Fibroblast of mammary gland (primary cell): ENCODE measurements at regions not wholly inside any gene's neighbourhood (a gene's known extent, or its start where the extent isn't known, plus 50 kb on each side); places are given as distances from the start of the nearest gene placed in this dataset.
"Not testable (repeated sequence)": the region's sequence is repeated elsewhere in the genome, so short reads cannot be mapped to it uniquely, and the experiment has no call there.

Experiments used
- DNase-seq: peaks from one replicate; pipeline ENCODE4 v3.0.0-alpha.2; 2010; ENCODE audit warnings: low read depth
- H3K4me3 ChIP-seq: 2 replicates; pipeline ENCODE4 v1.5.1; 2011; ENCODE audit warnings: low read depth, mild to moderate bottlenecking, low read length, moderate library complexity; ENCODE audit not compliant: control insufficient read depth
- TF ChIP-seq, protein P1 (sequence below): conservative IDR thresholded peaks from 2 replicates; pipeline ENCODE4 v1.5.1; 2011; ENCODE audit warnings: low read depth, low read length, inconsistent platforms; ENCODE audit not compliant: control insufficient read depth, insufficient read depth

DNA sequence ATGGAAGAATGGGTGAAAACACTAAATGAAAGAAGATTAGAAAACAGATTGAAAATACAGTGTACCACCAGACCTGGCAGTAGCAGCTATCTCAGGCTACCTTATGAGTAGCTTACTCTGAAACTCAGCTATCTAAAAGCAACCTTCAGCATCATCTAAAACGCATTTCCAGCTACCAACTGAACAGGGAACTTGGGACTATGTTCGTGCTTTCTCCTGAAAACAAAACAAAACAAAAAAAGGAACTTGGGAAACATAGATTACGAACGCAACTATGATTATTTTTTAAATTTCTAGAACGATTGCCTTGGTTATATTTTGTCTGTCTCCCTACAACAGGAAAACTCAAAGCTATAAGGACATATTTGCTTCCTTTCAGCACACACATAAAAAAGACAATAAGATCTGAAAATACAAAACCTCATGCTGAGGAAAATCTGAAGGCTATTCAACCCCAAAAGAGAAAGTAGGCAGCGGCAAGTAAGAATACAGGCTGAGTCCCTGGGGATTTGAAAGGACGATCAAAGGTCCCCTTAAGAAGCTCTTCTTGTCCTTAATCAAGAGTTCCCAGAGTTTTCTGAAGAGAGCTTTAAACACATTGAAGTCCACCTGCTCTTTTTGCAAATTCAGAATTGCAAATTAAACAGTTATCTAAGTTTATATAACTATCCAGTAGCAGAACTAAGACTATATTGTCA, 53.4 kb downstream of the OR2K2 start:
- DNase-seq: no peak
- TF ChIP-seq, protein P1, sequence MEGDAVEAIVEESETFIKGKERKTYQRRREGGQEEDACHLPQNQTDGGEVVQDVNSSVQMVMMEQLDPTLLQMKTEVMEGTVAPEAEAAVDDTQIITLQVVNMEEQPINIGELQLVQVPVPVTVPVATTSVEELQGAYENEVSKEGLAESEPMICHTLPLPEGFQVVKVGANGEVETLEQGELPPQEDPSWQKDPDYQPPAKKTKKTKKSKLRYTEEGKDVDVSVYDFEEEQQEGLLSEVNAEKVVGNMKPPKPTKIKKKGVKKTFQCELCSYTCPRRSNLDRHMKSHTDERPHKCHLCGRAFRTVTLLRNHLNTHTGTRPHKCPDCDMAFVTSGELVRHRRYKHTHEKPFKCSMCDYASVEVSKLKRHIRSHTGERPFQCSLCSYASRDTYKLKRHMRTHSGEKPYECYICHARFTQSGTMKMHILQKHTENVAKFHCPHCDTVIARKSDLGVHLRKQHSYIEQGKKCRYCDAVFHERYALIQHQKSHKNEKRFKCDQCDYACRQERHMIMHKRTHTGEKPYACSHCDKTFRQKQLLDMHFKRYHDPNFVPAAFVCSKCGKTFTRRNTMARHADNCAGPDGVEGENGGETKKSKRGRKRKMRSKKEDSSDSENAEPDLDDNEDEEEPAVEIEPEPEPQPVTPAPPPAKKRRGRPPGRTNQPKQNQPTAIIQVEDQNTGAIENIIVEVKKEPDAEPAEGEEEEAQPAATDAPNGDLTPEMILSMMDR: no peak
- no peak overlapping the region for H3K4me3 ChIP-seq

DNA sequence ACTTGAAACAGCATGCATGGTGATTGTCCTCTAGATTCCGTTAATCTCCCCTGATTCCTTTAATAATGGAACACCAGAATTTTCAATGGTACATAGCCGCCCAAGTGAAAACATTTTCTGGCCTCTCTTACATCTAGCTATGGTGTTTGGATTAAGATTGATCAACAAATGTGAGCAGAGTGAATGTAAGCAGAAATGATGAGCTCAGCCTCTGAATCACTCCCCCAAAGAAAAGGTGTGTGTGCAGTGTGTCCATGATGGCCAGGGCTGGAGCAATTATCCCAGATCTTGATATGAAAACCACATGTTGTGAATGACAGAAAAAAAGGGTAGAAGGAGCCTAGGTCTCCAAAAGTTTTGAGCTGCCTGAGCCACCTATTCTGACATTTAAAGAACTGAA, 55.3 kb downstream of the OR2K2 start:
- H3K4me3 ChIP-seq: no peak overlapping the region
- TF ChIP-seq, protein P1: no peak
- DNase-seq: peak; percentile 47

DNA sequence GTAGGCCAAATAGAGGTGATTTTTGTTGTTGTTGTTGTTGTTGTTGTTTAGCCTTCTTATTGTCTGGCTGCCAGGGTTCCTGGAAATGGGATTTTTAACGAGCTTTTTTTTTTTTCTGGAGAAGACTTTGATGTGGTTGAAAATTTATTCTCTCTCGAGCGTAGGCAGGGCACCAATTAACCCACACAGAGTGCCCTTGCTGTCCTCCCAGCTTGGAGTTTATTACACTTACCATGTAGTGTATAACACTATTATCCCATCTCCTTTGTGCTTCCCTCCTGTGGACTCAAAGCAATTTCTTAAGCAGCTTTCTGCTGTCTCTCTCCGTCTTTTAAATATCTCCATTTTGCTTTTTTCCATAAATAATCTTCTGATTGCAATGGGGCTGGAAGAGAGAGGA, 57.4 kb downstream of the OR2K2 start:
- no peak for DNase-seq
- no peak overlapping the region for H3K4me3 ChIP-seq
- TF ChIP-seq, protein P1: no peak

DNA sequence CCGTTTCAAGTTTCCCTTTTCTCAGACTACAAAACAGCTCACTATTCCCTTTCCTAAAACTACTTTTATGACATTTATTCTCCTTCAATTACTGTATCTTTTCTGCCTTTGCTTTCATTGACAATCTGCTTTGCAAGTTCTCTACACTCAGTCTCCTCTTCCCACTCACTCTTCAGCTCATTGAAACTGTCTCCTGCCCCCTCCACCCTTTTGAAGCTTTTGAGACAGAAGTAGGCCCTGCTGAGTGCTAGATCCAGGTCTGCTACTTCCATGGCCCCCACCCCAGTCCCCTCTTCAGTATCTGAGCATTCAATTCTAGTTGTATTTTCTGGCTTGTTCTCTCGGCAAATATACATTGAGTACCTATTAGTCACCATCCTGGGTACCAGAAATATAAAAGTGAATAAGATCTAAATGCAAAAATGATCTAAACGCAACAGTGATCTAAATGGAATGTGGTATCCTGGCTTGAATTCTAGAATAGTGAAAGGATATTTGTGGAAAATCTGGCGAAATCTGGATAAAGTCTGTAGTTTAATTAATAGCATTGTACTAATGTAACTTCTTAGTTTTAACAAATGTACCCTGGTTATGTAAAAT, 58.4 kb downstream of the OR2K2 start:
- TF ChIP-seq, protein P1: no peak
- no peak overlapping the region for H3K4me3 ChIP-seq
- DNase-seq: peak; percentile 68

DNA sequence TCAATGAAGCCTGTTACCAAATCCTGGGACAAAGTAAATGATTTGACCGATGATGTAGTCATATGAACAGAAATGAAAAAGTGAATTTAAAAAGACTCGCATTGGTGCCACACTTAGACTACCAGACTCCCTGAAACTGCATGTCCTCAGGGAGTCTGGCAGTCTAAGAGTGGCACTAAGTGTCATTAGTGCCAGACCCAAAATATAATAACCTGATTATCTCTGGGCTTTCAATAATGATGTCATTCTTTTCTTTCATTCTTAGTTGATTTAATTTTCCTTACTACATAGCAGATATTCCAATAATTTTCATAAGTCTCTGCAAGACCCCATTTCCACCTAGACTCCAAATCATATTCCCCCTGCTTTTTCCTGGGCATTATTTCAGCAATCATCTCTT, 59.0 kb downstream of the OR2K2 start:
- no peak overlapping the region for H3K4me3 ChIP-seq
- DNase-seq: no peak
- TF ChIP-seq, protein P1: no peak

DNA sequence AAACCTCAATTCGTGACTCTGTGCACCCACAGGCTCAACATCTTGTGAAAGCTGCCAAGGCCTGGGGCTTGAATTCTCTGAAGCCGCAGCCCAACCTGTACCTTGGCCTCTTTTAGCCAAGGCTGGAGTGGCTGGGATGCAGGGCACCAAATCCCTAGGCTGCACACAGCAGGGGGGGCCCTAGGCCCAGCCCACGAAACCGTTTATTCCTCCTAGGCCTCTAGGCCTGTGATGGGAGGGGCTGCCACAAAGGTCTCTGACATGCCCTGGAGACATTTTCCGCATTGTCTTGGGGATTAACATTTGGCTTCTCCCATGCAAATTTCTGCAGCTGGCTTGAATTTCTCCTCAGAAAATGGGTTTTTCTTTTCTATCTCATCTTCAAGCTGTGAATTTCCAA, 64.0 kb downstream of the OR2K2 start:
- not testable (repeated sequence) for H3K4me3 ChIP-seq, DNase-seq

DNA sequence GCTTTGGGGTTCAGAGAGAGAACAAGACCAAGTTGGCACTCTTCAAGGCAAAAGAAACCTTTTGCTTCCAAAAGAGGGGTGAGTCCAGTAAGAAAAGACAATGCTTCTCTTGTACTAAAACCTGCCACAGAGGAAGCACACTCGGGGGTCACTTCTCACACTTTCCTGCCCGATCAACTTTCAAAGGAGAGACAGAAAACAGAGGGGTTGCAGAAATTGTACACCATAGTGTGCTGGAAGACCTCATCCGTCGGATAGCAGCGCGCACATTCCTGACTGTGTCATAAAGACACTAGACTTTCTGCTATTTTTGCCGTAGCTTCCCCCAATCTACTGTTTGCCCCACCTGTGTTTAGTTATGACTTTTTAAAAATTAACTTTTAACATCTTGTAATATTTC, 66.9 kb downstream of the OR2K2 start:
- TF ChIP-seq, protein P1: no peak
- no peak for DNase-seq

More for the DNA sequence above, 66.9 kb downstream of the OR2K2 start:
- no peak overlapping the region for H3K4me3 ChIP-seq
